ENCODE measurements at regions not wholly inside any gene's neighbourhood (a gene's known extent, or its start where the extent isn't known, plus 50 kb on each side); places are given as distances from the start of the nearest gene placed in this dataset.

GRCh38 chr14:89036371-89036770, 211.9 kb downstream of the TTC8 start:
- Histone ChIP-seq H4K8ac (ENCODE audit: extremely low read depth, insufficient read depth, low read length) (no peak overlapping the region), H3K9ac (replicated peaks in 1 of 4; ENCODE audit: extremely low read depth in 1 of 4, low read depth in 3 of 4, low read length in 3 of 4) (no peak overlapping the region)
- TF ChIP-seq, protein P1, sequence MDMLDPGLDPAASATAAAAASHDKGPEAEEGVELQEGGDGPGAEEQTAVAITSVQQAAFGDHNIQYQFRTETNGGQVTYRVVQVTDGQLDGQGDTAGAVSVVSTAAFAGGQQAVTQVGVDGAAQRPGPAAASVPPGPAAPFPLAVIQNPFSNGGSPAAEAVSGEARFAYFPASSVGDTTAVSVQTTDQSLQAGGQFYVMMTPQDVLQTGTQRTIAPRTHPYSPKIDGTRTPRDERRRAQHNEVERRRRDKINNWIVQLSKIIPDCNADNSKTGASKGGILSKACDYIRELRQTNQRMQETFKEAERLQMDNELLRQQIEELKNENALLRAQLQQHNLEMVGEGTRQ (IDR thresholded peaks at IDR 0.05; ENCODE audit: low read length): no peak
- no peak for TF ChIP-seq PHF8 (conservative IDR thresholded peaks at IDR 0.05; ENCODE audit: low read depth, low read length)
- no peak for TF ChIP-seq CBX5 (IDR thresholded peaks at IDR 0.05; ENCODE audit: low read depth, low read length)
- TF ChIP-seq TCF12 (IDR thresholded peaks at IDR 0.05; ENCODE audit: low read depth, low read length): no peak
- TF ChIP-seq SP2 (IDR thresholded peaks at IDR 0.05; ENCODE audit: low read length): no peak
- no peak for TF ChIP-seq BRCA1 (IDR thresholded peaks at IDR 0.05; ENCODE audit: low read depth, low read length)

More at GRCh38 chr14:89036371-89036770, 211.9 kb downstream of the TTC8 start:
- H3K79me2 ChIP-seq (ENCODE audit: control insufficient read depth in 1 of 2, insufficient read depth in 2 of 2, low read length in 2 of 2): no peaks in the 10 kb centered on the region; a peak in 1 of 4 replicates
- no peak overlapping the region for H3K4ac ChIP-seq (replicated peaks; ENCODE audit: insufficient read length, low read depth, low read length)
- H3K4me3 ChIP-seq (ENCODE audit: extremely low read depth in 1 of 4, insufficient read depth in 2 of 4, low read depth in 3 of 4, low read length in 4 of 4): no peak overlapping the region
- H4K5ac ChIP-seq (ENCODE audit: insufficient read length, low read depth, low read length): no peak overlapping the region
- no peak for DNase-seq (ENCODE audit: low read depth in 1 of 2, low spot score in 2 of 2)
- H3K4me2 ChIP-seq (ENCODE audit: insufficient read depth in 1 of 2, low read depth in 2 of 2, low read length in 2 of 2): no peak overlapping the region
- H2BK5ac ChIP-seq (ENCODE audit: low read depth, low read length): no peak overlapping the region
- CTCF ChIA-PET (ENCODE audit: partially characterized antibody): no interaction called here
- no peaks in the 10 kb centered on the region for H3K79me1 ChIP-seq (ENCODE audit: low read depth, low read length)
- FAIRE-seq: no peak
- H2AFZ ChIP-seq (ENCODE audit: low read length): no peak overlapping the region
- no peak overlapping the region for H3K27ac ChIP-seq (ENCODE audit: low read depth, low read length)
- H3K56ac ChIP-seq (replicated peaks; ENCODE audit: insufficient read length, low read depth, low read length): no peak overlapping the region
- no peaks in the 10 kb centered on the region for H3K9me3 ChIP-seq (ENCODE audit: insufficient read depth in 2 of 2, low read depth in 1 of 2, low read length in 1 of 2)
- H4K20me1 ChIP-seq (replicated peaks in 1 of 2; ENCODE audit: control insufficient read depth in 1 of 2, insufficient read depth in 2 of 2, low read length in 2 of 2): no peaks in the 10 kb centered on the region
- no peak overlapping the region for H2BK15ac ChIP-seq (ENCODE audit: low read length)
- H3K23ac ChIP-seq (ENCODE audit: insufficient read length): no peak overlapping the region
- no peak overlapping the region for H2AK5ac ChIP-seq (ENCODE audit: low read depth, low read length)
- H3K4me1 ChIP-seq (replicated peaks in 1 of 4; ENCODE audit: control insufficient read depth in 3 of 4, insufficient read depth in 4 of 4, low read length in 3 of 4): peaks cover 0 to 9% (median 7%) of the 10 kb centered on the region in 4 experiments; a peak in 6 of 7 replicates
- H2BK12ac ChIP-seq (ENCODE audit: low read depth, low read length): no peak overlapping the region
- H3K23me2 ChIP-seq (ENCODE audit: low read depth, low read length): peaks cover 2% of the 10 kb centered on the region; the same call in 1 of the 2 replicates
- H3K27me3 ChIP-seq (replicated peaks in 1 of 4; ENCODE audit: control insufficient read depth in 3 of 4, extremely low read depth in 1 of 4, insufficient read depth in 3 of 4, low read length in 3 of 4): no peaks in the 10 kb centered on the region; a peak in 1 of 7 replicates
- no peaks in the 10 kb centered on the region for H3K36me3 ChIP-seq (ENCODE audit: control insufficient read depth in 2 of 4, insufficient read depth in 4 of 4, low read length in 3 of 4)
- no peak overlapping the region for H2BK120ac ChIP-seq (replicated peaks; ENCODE audit: low read depth, low read length)
- WGBS, 2 experiments (ENCODE audit: extremely low coverage in 1 of 2, insufficient coverage in 1 of 2, insufficient read length in 1 of 2, insufficient replicate concordance in 2 of 2, low coverage in 1 of 2, low lambda C conversion rate in 2 of 2, missing lambda C conversion rate in 1 of 2): 87% methylated on average over 3 of the region's 3 CpGs; no CpG with 5 or more reads in 1 of the 2 experiments
- no peak overlapping the region for H3K14ac ChIP-seq (ENCODE audit: insufficient read length)
- no peak overlapping the region for H4K91ac ChIP-seq (replicated peaks; ENCODE audit: insufficient read length, low read length)
- H2BK20ac ChIP-seq (ENCODE audit: low read length): no peak overlapping the region
- H3K18ac ChIP-seq (ENCODE audit: extremely low read depth, low read length): no peak overlapping the region
- POLR2A ChIA-PET (ENCODE audit: partially characterized antibody): no interaction called here

All from H1 (cell line).